ES-I3 (cell line): ENCODE measurements at regions not wholly inside any gene's neighbourhood (a gene's known extent, or its start where the extent isn't known, plus 50 kb on each side); places are given as distances from the start of the nearest gene placed in this dataset.

Source experiments
- H3K36me3 ChIP-seq: 2 replicates; pipeline ENCODE4 v1.6.1; 2013; ENCODE audit warnings: mild to moderate bottlenecking, low read length, control low read depth, moderate library complexity; ENCODE audit not compliant: insufficient read depth
- H3K4me1 ChIP-seq: 2 replicates; pipeline ENCODE4 v1.6.1; 2013; ENCODE audit warnings: mild to moderate bottlenecking, control low read depth, low read length; ENCODE audit not compliant: insufficient read depth
- H3K9ac ChIP-seq: 2 replicates; pipeline ENCODE4 v1.6.1; 2013; ENCODE audit warnings: low read depth, mild to moderate bottlenecking, low read length, moderate library complexity
- H3K9me3 ChIP-seq: 2 replicates; pipeline ENCODE4 v1.6.1; 2013; ENCODE audit warnings: mild to moderate bottlenecking, low read length, moderate library complexity; ENCODE audit not compliant: control insufficient read depth, insufficient read depth

DNA sequence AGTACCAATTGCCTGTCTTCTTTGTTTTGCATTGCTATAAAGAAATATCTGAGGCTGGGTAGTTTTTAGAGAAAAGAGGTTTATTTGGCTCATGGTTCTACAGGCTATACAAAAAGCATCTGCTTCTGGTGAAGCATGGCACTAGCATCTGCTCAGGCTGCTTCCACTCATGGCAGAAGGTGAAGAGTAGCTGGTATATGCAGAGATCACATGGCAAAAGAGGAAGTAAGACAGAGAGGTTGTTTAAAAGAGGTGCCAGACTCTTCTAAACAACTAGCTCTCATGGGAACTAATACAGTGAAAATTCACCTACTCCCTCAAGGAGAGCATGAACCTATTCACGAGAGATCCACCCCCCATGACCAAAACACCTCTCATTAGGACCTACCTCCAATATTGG, 56.7 kb upstream of the GUCA2B start:
- Histone ChIP-seq H3K4me1 (no peaks in the 10 kb centered on the region), H3K36me3 (no peaks in the 10 kb centered on the region), H3K9ac (no peak overlapping the region), H3K9me3 (no peaks in the 10 kb centered on the region)

GRCh38 chr1:42089246-42089645, 64.0 kb upstream of the GUCA2B start:
- no peak overlapping the region for H3K9ac ChIP-seq

GRCh38 chr1:42086146-42086545, 67.1 kb upstream of the GUCA2B start:
- H3K9ac ChIP-seq = no peak overlapping the region
- H3K36me3 ChIP-seq = no peaks in the 10 kb centered on the region
- peaks cover 11% of the 10 kb centered on the region; the same call in 1 of the 2 replicates for H3K4me1 ChIP-seq
- no peaks in the 10 kb centered on the region for H3K9me3 ChIP-seq

More at GRCh38 chr1:42089246-42089645, 64.0 kb upstream of the GUCA2B start:
- Histone ChIP-seq H3K36me3 (no peaks in the 10 kb centered on the region), H3K4me1 (peaks cover 11% of the 10 kb centered on the region; the same call in 1 of the 2 replicates), H3K9me3 (no peaks in the 10 kb centered on the region)

DNA sequence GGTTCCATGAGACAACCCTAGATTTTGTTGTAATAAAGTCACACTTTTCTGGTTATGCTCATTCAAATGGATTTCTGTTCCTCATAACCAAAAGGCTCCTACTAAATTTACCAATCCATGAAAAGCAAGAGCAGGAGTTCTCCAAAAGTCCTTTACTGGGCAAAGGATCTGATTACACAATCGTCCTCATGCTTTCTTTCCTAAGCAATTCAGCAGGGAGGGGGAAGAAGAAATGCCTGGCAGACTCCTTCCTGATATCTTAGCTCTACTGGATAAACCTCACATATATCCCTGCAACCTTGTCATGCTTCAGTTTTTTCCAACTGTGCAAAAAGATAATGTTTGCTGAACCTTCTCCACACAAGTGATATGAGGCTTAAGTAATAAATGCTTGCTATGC, 67.6 kb upstream of the GUCA2B start:
- no peak overlapping the region for H3K9ac ChIP-seq
- H3K4me1 ChIP-seq = peaks cover 11% of the 10 kb centered on the region; the same call in 1 of the 2 replicates
- no peaks in the 10 kb centered on the region for H3K36me3 ChIP-seq
- H3K9me3 ChIP-seq = no peaks in the 10 kb centered on the region

DNA sequence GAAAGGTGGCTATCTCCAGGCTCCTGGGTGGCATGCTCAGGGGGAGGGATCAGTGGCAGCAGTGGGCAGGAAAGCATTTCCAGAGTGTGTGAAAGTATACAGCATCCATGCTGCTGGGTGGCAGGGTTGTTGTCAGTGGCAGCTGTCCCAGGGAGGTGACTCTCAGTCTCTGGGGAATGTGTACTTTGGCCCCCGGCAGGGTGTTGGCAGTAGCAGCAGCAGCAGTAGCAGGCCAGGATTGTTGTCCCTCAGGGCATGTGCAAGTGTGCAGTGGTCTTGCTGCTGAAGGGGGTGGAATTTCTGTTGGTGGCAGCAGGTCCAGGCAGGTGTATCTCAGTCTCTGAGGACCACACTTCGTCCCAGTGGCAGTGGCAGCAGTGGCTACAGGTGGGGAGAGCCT, 71.7 kb upstream of the GUCA2B start:
- H3K9me3 ChIP-seq = no peaks in the 10 kb centered on the region
- H3K9ac ChIP-seq = no peak overlapping the region
- no peaks in the 10 kb centered on the region for H3K36me3 ChIP-seq
- H3K4me1 ChIP-seq = peaks cover 11% of the 10 kb centered on the region; the same call in 1 of the 2 replicates

GRCh38 chr1:42075179-42075578, 78.0 kb upstream of the GUCA2B start:
- Histone ChIP-seq H3K9me3 (no peaks in the 10 kb centered on the region), H3K4me1 (no peaks in the 10 kb centered on the region), H3K36me3 (no peaks in the 10 kb centered on the region), H3K9ac (no peak overlapping the region)

DNA sequence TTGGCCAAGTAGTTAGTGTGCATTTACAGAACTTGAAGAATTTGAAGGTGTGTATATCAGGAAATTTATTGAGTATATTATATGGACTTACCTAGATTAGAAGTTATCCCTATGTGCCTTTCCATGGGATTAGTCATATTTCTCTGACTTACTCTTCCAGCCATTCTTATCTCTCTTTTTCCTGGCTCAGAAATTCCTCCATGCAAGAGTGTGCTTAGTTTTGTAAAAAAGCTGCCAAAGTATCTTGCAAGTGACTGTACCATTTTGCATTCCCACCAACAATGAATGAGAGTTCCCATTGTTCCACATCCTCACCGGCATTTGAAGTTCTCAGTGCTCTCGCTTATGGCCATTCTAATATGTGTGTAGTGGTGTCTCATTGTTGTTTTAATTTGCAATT, 82.2 kb upstream of the GUCA2B start:
- no peak overlapping the region for H3K9ac ChIP-seq
- no peaks in the 10 kb centered on the region for H3K36me3 ChIP-seq
- no peaks in the 10 kb centered on the region for H3K4me1 ChIP-seq

GRCh38 chr1:42057800-42058199, 95.4 kb upstream of the GUCA2B start:
- Histone ChIP-seq H3K9me3 (peaks cover 4% of the 10 kb centered on the region; the same call in 1 of the 2 replicates), H3K9ac (no peak overlapping the region), H3K36me3 (no peaks in the 10 kb centered on the region), H3K4me1 (no peaks in the 10 kb centered on the region)

More for the DNA sequence above, 82.2 kb upstream of the GUCA2B start:
- H3K9me3 ChIP-seq = no peaks in the 10 kb centered on the region

GRCh38 chr1:42056460-42056859, 96.8 kb upstream of the GUCA2B start:
- no peak overlapping the region for H3K9ac ChIP-seq
- no peaks in the 10 kb centered on the region for H3K36me3 ChIP-seq
- H3K4me1 ChIP-seq = no peaks in the 10 kb centered on the region
- H3K9me3 ChIP-seq = peaks cover 4% of the 10 kb centered on the region; the same call in 1 of the 2 replicates

DNA sequence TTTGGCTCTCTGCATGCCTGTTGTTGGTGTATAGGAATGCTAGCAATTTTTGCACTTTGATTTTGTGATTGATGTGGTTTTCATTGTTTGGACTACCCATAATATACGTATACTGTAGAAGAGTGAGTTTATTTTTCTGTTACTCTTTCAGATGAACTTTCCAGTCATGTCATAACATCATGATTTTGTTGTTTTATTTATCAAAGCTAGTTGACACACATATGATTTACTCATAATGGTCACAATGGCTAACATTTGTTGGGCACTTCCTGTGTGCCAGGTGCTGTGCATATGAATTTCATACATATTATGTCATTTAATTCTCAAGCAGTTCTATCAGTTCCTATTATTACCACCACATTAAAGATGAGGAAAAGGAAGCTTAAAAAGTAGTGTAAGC, 98.1 kb upstream of the GUCA2B start:
- no peak overlapping the region for H3K9ac ChIP-seq
- no peaks in the 10 kb centered on the region for H3K36me3 ChIP-seq
- H3K4me1 ChIP-seq = no peaks in the 10 kb centered on the region
- H3K9me3 ChIP-seq = peaks cover 4% of the 10 kb centered on the region; the same call in 1 of the 2 replicates

GRCh38 chr1:42052072-42052699, 101.0 kb upstream of the GUCA2B start:
- no peak overlapping the region for H3K9ac ChIP-seq

DNA sequence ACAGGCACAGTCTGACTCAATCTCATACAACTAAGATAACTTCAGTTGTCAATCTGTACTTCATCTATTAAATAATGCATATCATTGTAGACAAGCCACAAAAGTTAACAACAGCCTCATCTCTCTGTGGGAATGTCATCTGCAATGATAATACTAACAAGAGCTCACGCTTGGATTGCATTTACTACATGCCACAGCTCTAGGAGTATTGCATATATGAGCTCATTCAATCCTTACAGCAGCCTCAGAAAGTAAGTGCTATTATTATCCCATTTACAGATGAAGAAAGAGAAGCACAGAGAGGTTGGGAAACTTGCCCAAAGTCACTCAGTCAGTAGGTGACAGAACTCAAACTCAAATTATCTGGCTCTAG, 105.7 kb upstream of the GUCA2B start:
- no peak overlapping the region for H3K9ac ChIP-seq
- no peaks in the 10 kb centered on the region for H3K4me1 ChIP-seq
- no peaks in the 10 kb centered on the region for H3K9me3 ChIP-seq
- no peaks in the 10 kb centered on the region for H3K36me3 ChIP-seq

More at GRCh38 chr1:42052072-42052699, 101.0 kb upstream of the GUCA2B start:
- H3K36me3 ChIP-seq = no peaks in the 10 kb centered on the region
- no peaks in the 10 kb centered on the region for H3K4me1 ChIP-seq
- no peaks in the 10 kb centered on the region; the same call in 1 of the 2 replicates for H3K9me3 ChIP-seq

DNA sequence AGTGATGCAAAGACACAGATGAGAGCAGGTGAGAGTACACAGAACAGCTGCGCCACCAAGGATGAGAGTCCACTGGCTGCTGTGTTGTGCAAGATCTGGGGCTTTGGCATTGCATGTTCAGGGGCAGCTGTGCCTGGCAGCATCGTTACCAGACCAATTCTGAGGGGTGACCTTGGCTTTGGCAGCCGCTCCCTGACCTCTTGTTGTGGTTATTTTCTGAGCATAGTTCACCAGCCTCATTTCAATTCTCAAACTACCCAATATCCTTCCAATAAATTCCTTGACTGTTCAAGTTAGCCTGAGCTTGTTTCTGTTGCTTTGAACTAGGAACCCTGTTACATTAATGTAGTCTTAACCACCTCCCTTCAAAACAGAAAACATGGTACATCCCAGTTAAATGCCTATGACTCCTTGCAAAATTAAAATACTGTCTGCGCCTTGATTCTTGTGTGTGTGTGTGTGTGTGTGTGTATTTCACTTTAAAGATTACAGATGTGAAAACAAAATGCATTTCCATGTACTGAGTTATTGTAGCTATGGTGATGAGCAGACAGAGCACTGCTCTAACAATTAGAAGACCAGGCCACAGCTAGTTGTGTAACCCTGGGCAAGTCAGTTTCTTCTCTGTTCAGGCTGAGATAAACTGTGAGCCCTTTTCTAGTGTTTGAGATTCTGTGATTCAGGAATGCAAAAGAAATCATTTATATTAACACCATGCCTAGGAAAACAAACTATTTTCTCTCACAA, 106.3 kb upstream of the GUCA2B start:
- H3K4me1 ChIP-seq = no peaks in the 10 kb centered on the region
- no peaks in the 10 kb centered on the region for H3K36me3 ChIP-seq
- no peak overlapping the region for H3K9ac ChIP-seq
- H3K9me3 ChIP-seq = no peaks in the 10 kb centered on the region

DNA sequence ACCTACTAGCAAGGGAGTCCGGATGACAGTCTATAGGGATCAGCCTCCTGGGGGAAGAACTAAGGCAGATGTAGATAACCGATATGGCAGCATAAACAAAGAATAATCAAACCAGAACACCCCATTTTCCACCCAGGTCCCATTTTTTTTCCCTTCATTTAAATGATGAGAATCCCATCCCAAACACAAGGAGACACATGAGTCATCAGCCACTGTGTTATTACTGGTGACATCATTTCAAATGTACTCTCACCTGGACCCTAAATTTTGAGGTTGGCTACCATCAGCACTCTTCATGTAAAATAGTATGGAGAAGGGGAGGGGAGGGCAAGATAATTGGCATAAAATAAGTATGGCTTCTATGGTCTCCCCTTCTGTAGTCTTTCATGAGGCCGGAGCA, 108.9 kb upstream of the GUCA2B start:
- Histone ChIP-seq H3K4me1 (no peaks in the 10 kb centered on the region), H3K36me3 (no peaks in the 10 kb centered on the region), H3K9ac (no peak overlapping the region), H3K9me3 (no peaks in the 10 kb centered on the region)

- H3K9me3 ChIP-seq = no peaks in the 10 kb centered on the region
- no peaks in the 10 kb centered on the region for H3K4me1 ChIP-seq
- H3K36me3 ChIP-seq = no peaks in the 10 kb centered on the region
- H3K9ac ChIP-seq = no peak overlapping the region
Observed at GRCh38 chr1:42043811-42044210, 109.4 kb upstream of the GUCA2B start.
